ENCODE measurements at regions not wholly inside any gene's neighbourhood (a gene's known extent, or its start where the extent isn't known, plus 50 kb on each side); places are given as distances from the start of the nearest gene placed in this dataset.

GRCh38 chr2:14132386-14132785 is 500.1 kb upstream of the LRATD1 start:
- POLR2A ChIA-PET: no interaction called here
- TF ChIP-seq ZNF883 (CRISPR knock-in tag; IDR thresholded peaks at IDR 0.05; ENCODE audit: not compliant biosample characterization): no peak
- DNase-seq (ENCODE audit: low spot score) (no peak), FAIRE-seq (no peak), ATAC-seq (no peak)
- Histone ChIP-seq H3K27me3 (ENCODE audit: control insufficient read depth in 1 of 2, insufficient read depth in 2 of 2, low read length in 2 of 2) (no peaks in the 10 kb centered on the region), H3K4me1 (ENCODE audit: insufficient read depth, low read length) (no peaks in the 10 kb centered on the region), H3K4me3 (replicated peaks in 1 of 3; ENCODE audit: insufficient read depth in 1 of 3, low read depth in 2 of 3, low read length in 3 of 3) (no peak overlapping the region), H3K4me2 (ENCODE audit: low read depth, low read length) (no peak overlapping the region), H3K36me3 (replicated peaks in 1 of 2; ENCODE audit: control insufficient read depth in 1 of 2, insufficient read depth in 2 of 2, low read length in 2 of 2) (no peaks in the 10 kb centered on the region), H3K9ac (ENCODE audit: insufficient read depth, low read depth, low read length) (no peak overlapping the region), H2AFZ (ENCODE audit: low read length) (no peak overlapping the region), H3K27ac (ENCODE audit: extremely low read length, insufficient read depth, low read length) (no peak overlapping the region), H4K20me1 (ENCODE audit: insufficient read depth, low read length) (no peaks in the 10 kb centered on the region), H3K9me3 (ENCODE audit: low read length) (peaks cover 35% of the 10 kb centered on the region; the same call in 1 of the 2 replicates), H3K79me2 (ENCODE audit: insufficient read depth, low read length) (no peaks in the 10 kb centered on the region)
- in situ Hi-C loops (cut with HindIII; ENCODE audit: extremely low pct_ligation_motif_present, low pct_unique_long_range_greater_than_20kb) (no loop called here), intact Hi-C loops (cut with micrococcal nuclease; ENCODE audit: unreplicated experiment) (no loop called here)
- 3% methylated on average over 1 of the region's 1 CpG for WGBS (ENCODE audit: low lambda C conversion rate)
- CTCF ChIA-PET (ENCODE audit: low intra/inter-chr PET ratio, low total read pairs): no interaction called here
- BruUV-seq (replicated peaks): no TSS peak

GRCh38 chr2:14134771-14135170 is 497.7 kb upstream of the LRATD1 start:
- Histone ChIP-seq H4K20me1 (ENCODE audit: insufficient read depth, low read length) (no peaks in the 10 kb centered on the region), H3K9me3 (ENCODE audit: low read length) (peaks cover 19% of the 10 kb centered on the region; the same call in 1 of the 2 replicates), H3K4me3 (replicated peaks in 1 of 3; ENCODE audit: insufficient read depth in 1 of 3, low read depth in 2 of 3, low read length in 3 of 3) (no peak overlapping the region), H3K27ac (ENCODE audit: extremely low read length, insufficient read depth, low read length) (no peak overlapping the region), H3K36me3 (replicated peaks in 1 of 2; ENCODE audit: control insufficient read depth in 1 of 2, insufficient read depth in 2 of 2, low read length in 2 of 2) (no peaks in the 10 kb centered on the region), H3K4me2 (ENCODE audit: low read depth, low read length) (no peak overlapping the region), H3K9ac (ENCODE audit: insufficient read depth, low read depth, low read length) (no peak overlapping the region), H3K4me1 (ENCODE audit: insufficient read depth, low read length) (no peaks in the 10 kb centered on the region), H3K79me2 (ENCODE audit: insufficient read depth, low read length) (no peaks in the 10 kb centered on the region), H2AFZ (ENCODE audit: low read length) (no peak overlapping the region), H3K27me3 (ENCODE audit: control insufficient read depth in 1 of 2, insufficient read depth in 2 of 2, low read length in 2 of 2) (no peaks in the 10 kb centered on the region)
- ATAC-seq (peak; percentile 35; the same call in 1 of the 3 replicates), FAIRE-seq (no peak), DNase-seq (ENCODE audit: low spot score) (no peak)
- in situ Hi-C loops (cut with HindIII; ENCODE audit: extremely low pct_ligation_motif_present, low pct_unique_long_range_greater_than_20kb): no loop called here
- CTCF ChIA-PET (ENCODE audit: low intra/inter-chr PET ratio, low total read pairs): no interaction called here
- TF ChIP-seq MAFK (conservative IDR thresholded peaks at IDR 0.05 in 1 of 2, IDR thresholded peaks at IDR 0.05 in 1 of 2; ENCODE audit: low read length in 2 of 2) (peak; percentile 63 to 75), ZNF652 (CRISPR knock-in tag; IDR thresholded peaks at IDR 0.05; ENCODE audit: borderline replicate concordance, low read depth) (no peak), LRRFIP1 (CRISPR knock-in tag; conservative IDR thresholded peaks at IDR 0.05) (no peak), MAFF (IDR thresholded peaks at IDR 0.05; ENCODE audit: low read depth, low read length) (peak; percentile 59), KDM2A (CRISPR knock-in tag; IDR thresholded peaks at IDR 0.05; ENCODE audit: borderline replicate concordance, low read depth) (no peak), CREB3 (CRISPR knock-in tag; IDR thresholded peaks at IDR 0.05) (no peak)
- BruUV-seq (replicated peaks): no TSS peak
- intact Hi-C loops (cut with micrococcal nuclease; ENCODE audit: unreplicated experiment): no loop called here
- WGBS (ENCODE audit: low lambda C conversion rate): 0% methylated on average over 3 of the region's 3 CpGs
- POLR2A ChIA-PET: no interaction called here

Measured in HepG2 (cell line).